ENCODE measurements at regions not wholly inside any gene's neighbourhood (a gene's known extent, or its start where the extent isn't known, plus 50 kb on each side); places are given as distances from the start of the nearest gene placed in this dataset.
"Not testable (repeated sequence)": the region's sequence is repeated elsewhere in the genome, so short reads cannot be mapped to it uniquely, and the experiment has no call there.

GRCh38 chr14:37864861-37865718 is 269.7 kb downstream of the TTC6 start:
- DNase-seq (no peak), ATAC-seq (no peak)
- intact Hi-C loops (cut with micrococcal nuclease), result no loop called here

DNA sequence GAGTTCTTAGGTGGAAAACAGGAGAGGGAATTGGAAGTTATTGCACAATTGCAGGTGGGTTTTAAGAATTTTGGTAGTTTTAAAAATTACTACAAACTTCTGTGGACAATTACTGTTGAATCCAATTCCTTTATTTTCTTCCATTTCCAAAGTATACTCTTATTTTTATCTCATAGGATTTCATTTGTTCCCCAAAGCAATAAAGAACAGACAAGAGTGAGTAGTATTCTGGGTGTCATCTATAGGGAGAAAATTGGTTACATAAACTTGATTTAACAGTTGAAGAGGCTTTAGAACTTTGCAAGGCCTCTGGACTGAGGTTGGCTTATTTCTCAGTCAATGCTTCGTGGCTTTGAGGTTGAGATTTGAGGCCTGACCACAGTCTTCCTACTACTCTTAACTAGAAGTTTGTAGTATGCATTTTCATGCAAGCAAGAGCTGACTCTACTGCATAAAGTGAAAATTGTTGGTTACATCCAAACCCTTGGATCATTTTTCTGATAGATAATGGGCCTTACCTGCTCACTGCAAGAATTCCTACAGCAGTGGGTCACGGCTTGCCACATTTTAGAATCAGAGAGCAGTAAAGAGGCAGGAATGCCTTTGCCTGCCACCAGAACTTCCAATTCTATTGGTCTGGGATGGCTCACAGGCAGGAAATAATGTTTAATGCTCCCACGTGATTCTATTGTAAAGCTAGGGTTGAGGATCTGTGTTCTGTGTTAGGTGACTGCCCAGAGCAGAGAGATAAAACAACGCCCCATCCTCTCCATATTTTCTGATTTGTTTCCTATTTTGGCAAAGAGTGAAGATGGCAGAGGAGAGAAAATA is 270.5 kb downstream of the TTC6 start:
- no peak for ATAC-seq
- intact Hi-C loops (cut with micrococcal nuclease), result no loop called here
- DNase-seq, result no peak

- ATAC-seq (no peak), DNase-seq (no peak)
- intact Hi-C loops (cut with micrococcal nuclease), result no loop called here
Measured at GRCh38 chr14:37869633-37870032, 274.2 kb downstream of the TTC6 start.

- intact Hi-C loops (cut with micrococcal nuclease), result no loop called here
- DNase-seq, result no peak
- ATAC-seq, result no peak
Measured at GRCh38 chr14:37870170-37870569, 274.7 kb downstream of the TTC6 start.

GRCh38 chr14:37870632-37871346 is 275.4 kb downstream of the TTC6 start:
- no peak for ATAC-seq
- no peak for DNase-seq

GRCh38 chr14:37874065-37874428 is 278.6 kb downstream of the TTC6 start:
- DNase-seq; ATAC-seq; intact Hi-C loops (cut with micrococcal nuclease): not testable (repeated sequence)

More at GRCh38 chr14:37870632-37871346, 275.4 kb downstream of the TTC6 start:
- intact Hi-C loops (cut with micrococcal nuclease), result no loop called here

DNA sequence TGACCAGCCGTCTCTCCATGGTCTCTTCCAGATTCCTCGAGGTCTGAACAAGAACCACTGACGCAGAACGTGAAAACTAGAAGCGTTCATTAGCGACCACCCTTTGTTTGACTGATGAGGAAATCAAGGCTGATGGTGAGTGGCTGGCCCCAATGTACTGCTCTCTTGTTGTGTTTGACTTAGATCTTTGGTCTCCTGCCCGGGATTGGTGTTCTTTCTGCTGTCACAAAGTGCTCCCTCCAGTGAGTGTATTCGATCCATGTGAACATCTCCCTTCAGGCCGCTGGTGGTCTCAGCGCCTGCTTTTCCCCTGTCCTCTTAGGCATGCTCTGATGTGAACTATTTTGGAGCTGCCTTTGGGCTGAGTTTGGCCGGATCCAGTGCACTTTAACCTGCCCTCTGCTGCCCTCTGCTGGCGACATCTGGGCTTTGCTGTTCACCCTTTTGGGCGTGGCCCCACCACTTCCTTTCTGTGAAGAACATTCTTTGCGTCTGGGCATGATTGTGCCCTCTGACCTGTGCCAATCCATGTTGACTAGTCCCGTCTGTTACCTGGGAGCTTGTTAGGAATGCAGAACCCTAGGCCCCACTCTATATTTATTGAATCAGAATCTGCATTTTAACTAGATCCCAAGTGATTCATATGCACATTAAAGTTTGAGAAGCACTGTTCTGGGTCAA is 279.1 kb downstream of the TTC6 start:
- intact Hi-C loops (cut with micrococcal nuclease), result no loop called here
- ATAC-seq, result peak; percentile 87
- DNase-seq, result peak; percentile 85

DNA sequence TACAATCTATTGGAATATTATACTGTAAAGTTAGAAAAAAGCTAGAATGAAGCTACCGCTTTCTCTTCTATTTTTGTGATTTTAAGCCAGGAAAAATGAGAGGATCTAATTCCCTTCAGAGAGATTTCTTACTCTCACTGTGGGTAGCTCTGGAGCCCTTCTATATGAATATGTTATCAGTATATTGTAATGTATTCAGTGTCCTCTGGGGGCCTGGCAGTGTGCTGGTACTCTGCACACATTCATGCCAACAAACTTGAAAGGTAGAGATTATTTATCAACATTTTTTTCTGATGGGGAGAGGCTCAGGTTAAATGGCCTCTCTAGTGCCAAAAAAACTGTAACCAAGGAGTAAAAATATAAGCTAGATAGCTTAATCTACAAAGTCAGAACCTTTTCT is 292.8 kb downstream of the TTC6 start:
- intact Hi-C loops (cut with micrococcal nuclease), result no loop called here
- ATAC-seq (no peak), DNase-seq (no peak)

DNA sequence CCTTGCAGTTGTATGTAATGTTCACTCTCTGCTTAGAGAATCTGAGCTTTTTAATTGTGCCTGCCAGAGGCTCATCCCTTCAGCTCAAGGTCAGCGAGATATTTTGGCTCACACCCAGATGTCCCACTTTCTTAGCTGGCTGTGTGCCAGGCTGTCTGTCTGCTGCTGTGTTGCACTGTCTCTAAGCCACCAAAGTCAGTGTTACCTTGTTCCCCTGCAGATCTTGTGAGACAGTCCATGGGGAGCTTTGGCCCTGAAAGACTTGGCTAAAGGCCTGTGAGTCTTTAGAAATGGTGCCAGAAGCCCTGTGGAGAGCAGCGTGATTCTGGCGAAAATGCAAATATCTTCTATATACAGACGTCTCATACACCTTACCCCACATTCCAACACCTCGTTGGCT is 293.7 kb downstream of the TTC6 start:
- ATAC-seq, result peak; percentile 52
- no peak for DNase-seq
- intact Hi-C loops (cut with micrococcal nuclease), result no loop called here

DNA sequence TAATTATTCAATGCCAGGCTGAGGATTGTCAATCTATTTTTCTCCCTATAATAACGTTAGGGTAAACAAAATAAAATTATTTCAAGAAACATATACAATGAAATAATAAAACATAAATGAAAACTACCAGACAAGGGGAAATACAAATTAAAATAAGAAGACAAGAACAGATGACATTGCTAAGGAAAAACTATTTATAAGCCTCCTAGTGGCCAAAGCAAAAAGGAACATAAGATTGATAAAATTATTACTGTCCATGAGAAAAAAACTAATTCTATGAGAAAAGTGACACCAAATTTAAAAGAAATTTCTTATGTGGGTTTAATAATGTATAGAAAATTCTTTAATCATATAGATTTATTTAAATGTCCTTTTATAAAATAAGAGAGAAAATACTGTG is 294.7 kb downstream of the TTC6 start:
- intact Hi-C loops (cut with micrococcal nuclease), result no loop called here
- DNase-seq (no peak), ATAC-seq (no peak)

DNA sequence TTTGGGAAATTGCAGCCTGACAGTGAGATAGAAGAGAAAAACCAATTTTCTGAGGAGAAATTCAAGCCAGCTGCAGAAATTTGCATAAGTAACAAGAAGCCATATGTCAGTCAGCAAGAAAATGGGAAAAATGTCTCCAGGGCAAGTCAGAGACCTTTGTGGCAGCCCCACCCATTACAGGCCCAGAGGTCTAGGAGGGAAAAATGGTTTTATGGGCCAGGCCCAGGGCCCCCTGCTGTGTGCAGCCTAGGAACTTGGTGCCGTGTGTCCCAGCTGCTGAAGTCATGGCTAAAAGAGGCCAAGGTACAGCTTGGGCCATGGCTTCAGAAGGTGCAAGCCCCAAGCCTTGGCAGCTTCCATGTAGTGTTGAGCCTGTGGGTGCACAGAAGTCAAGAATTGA is 296.1 kb downstream of the TTC6 start:
- ATAC-seq; intact Hi-C loops (cut with micrococcal nuclease): not testable (repeated sequence)

DNA sequence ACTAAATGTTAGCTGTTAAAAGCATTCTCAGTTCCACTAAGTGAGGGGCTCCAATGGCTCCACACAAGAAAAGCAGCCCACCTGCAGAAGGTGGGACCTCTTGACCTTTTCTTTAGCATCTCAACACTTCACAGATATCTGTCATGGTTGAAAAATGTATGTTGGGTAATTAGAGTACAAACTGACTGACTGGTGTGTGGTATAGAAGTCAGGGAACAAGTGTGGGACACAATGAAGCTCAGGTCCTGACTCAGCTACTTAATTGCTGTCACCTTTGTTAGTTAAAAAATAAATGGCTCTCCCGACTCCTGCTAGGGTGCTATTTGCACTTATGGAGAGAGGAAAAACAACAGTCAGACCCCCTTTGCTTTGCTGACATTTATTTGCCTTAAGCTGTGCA is 299.0 kb downstream of the TTC6 start:
- intact Hi-C loops (cut with micrococcal nuclease), result no loop called here
- no peak for DNase-seq
- ATAC-seq, result no peak

More for the DNA sequence above, 296.1 kb downstream of the TTC6 start:
- not testable (repeated sequence) for DNase-seq

GRCh38 chr14:37899365-37899764 is 303.9 kb downstream of the TTC6 start:
- intact Hi-C loops (cut with micrococcal nuclease), result no loop called here
- no peak for ATAC-seq
- no peak for DNase-seq

DNA sequence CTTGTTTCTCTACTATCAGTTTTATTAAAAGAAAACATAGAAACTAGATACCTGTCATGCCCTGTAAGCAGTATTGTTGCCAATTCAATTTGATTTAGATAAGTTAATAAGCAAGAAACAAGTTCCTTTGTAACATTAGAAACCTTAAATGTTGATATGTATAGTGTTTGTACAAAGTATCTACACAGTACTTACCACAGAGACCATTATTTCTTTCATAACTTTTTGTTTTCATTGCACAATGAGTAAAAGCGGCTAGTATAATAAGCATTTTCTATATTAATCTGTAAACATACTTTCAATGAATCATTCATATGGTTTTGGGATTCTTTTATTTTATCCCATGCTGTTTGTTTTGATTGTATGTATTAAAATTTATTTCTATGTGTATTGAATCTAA is 305.1 kb downstream of the TTC6 start:
- intact Hi-C loops (cut with micrococcal nuclease), result no loop called here
- DNase-seq, result no peak
- no peak for ATAC-seq

DNA sequence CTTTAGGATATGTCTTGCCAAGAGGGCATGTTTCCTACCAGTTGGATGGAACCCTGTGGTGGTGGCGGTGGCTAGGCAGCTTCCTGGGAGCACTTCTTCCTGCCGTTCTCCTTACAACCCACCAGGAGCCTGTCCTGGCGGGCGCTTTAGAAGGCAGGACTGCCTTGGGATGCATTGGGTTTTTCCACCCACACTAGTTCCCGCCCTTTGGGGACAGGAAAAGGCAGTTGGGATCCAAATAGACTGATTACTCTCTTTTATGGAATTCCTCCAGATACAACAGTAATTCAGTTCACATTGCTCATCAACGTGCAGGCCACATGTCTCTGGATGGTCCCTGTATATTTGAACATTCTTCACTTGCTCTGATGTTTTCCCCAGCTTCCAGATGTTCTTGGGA is 305.7 kb upstream of the SSTR1 start:
- intact Hi-C loops (cut with micrococcal nuclease), result no loop called here
- ATAC-seq (peak; percentile 96), DNase-seq (peak; percentile 68)

- ATAC-seq (no peak), DNase-seq (no peak)
- intact Hi-C loops (cut with micrococcal nuclease), result no loop called here
Measured at GRCh38 chr14:37903343-37904191, 304.1 kb upstream of the SSTR1 start.

- intact Hi-C loops (cut with micrococcal nuclease), result no loop called here
- ATAC-seq (no peak), DNase-seq (no peak)
Measured at GRCh38 chr14:37924622-37925021, 283.1 kb upstream of the SSTR1 start.

- DNase-seq (no peak), ATAC-seq (no peak)
- intact Hi-C loops (cut with micrococcal nuclease), result no loop called here
Measured at GRCh38 chr14:37932008-37932407, 275.7 kb upstream of the SSTR1 start.

Measured in left ventricle myocardium superior (tissue), 1 donor.